ENCODE measurements at regions not wholly inside any gene's neighbourhood (a gene's known extent, or its start where the extent isn't known, plus 50 kb on each side); places are given as distances from the start of the nearest gene placed in this dataset.

GRCh38 chr6:40328986-40329545 lies 258.1 kb downstream of the LRFN2 start:
- H3K9ac ChIP-seq (ENCODE audit: low read length) = no peak overlapping the region
- H3K27ac ChIP-seq (ENCODE audit: low read length) = no peak overlapping the region
- peaks cover 47% of the 10 kb centered on the region for H3K27me3 ChIP-seq (ENCODE audit: low read depth, low read length)
- peaks cover 15% of the 10 kb centered on the region for H3K4me1 ChIP-seq (ENCODE audit: low read length)
- no peaks in the 10 kb centered on the region for H3K9me3 ChIP-seq (ENCODE audit: insufficient read depth, low read length)
- no peak overlapping the region for H2AFZ ChIP-seq (ENCODE audit: low read depth, low read length)
- H4K20me1 ChIP-seq (ENCODE audit: insufficient read depth, low read length) = no peaks in the 10 kb centered on the region
- H3K4me2 ChIP-seq (ENCODE audit: low read length) = no peak overlapping the region
- no peaks in the 10 kb centered on the region for H3K36me3 ChIP-seq (replicated peaks; ENCODE audit: low read depth, low read length)
- TF ChIP-seq EZH2phosphoT487 (IDR thresholded peaks at IDR 0.05; ENCODE audit: low read depth) = no peak
- no peak overlapping the region for H3K4me3 ChIP-seq (ENCODE audit: low read length)
- H3K79me2 ChIP-seq (ENCODE audit: low read length) = no peaks in the 10 kb centered on the region

GRCh38 chr6:40328386-40328985 lies 258.7 kb downstream of the LRFN2 start:
- no peaks in the 10 kb centered on the region for H4K20me1 ChIP-seq (ENCODE audit: insufficient read depth, low read length)
- no peaks in the 10 kb centered on the region for H3K36me3 ChIP-seq (replicated peaks; ENCODE audit: low read depth, low read length)
- H3K4me3 ChIP-seq (ENCODE audit: low read length) = no peak overlapping the region
- no peaks in the 10 kb centered on the region for H3K79me2 ChIP-seq (ENCODE audit: low read length)
- no peak overlapping the region for H3K9ac ChIP-seq (ENCODE audit: low read length)
- no peak overlapping the region for H3K4me2 ChIP-seq (ENCODE audit: low read length)
- H3K27me3 ChIP-seq (ENCODE audit: low read depth, low read length) = peaks cover 43% of the 10 kb centered on the region
- H3K9me3 ChIP-seq (ENCODE audit: insufficient read depth, low read length) = no peaks in the 10 kb centered on the region
- no peak overlapping the region for H3K27ac ChIP-seq (ENCODE audit: low read length)
- no peak for TF ChIP-seq EZH2phosphoT487 (IDR thresholded peaks at IDR 0.05; ENCODE audit: low read depth)
- TF ChIP-seq CTCF (IDR thresholded peaks at IDR 0.05; ENCODE audit: low read depth, low read length) = peak; percentile 96
- no peak overlapping the region for H2AFZ ChIP-seq (ENCODE audit: low read depth, low read length)
- peaks cover 15% of the 10 kb centered on the region for H3K4me1 ChIP-seq (ENCODE audit: low read length)

GRCh38 chr6:40326714-40327421 lies 260.3 kb downstream of the LRFN2 start:
- Histone ChIP-seq H4K20me1 (ENCODE audit: insufficient read depth, low read length) (no peaks in the 10 kb centered on the region), H3K79me2 (ENCODE audit: low read length) (no peaks in the 10 kb centered on the region), H3K9me3 (ENCODE audit: insufficient read depth, low read length) (no peaks in the 10 kb centered on the region), H3K9ac (ENCODE audit: low read length) (no peak overlapping the region), H3K36me3 (replicated peaks; ENCODE audit: low read depth, low read length) (no peaks in the 10 kb centered on the region), H2AFZ (ENCODE audit: low read depth, low read length) (no peak overlapping the region), H3K4me2 (ENCODE audit: low read length) (no peak overlapping the region), H3K27me3 (ENCODE audit: low read depth, low read length) (peaks cover 34% of the 10 kb centered on the region), H3K4me1 (ENCODE audit: low read length) (peaks cover 15% of the 10 kb centered on the region), H3K27ac (ENCODE audit: low read length) (no peak overlapping the region), H3K4me3 (ENCODE audit: low read length) (no peak overlapping the region)
- no peak for TF ChIP-seq CTCF (IDR thresholded peaks at IDR 0.05; ENCODE audit: low read depth, low read length)
- no peak for TF ChIP-seq EZH2phosphoT487 (IDR thresholded peaks at IDR 0.05; ENCODE audit: low read depth)

DNA sequence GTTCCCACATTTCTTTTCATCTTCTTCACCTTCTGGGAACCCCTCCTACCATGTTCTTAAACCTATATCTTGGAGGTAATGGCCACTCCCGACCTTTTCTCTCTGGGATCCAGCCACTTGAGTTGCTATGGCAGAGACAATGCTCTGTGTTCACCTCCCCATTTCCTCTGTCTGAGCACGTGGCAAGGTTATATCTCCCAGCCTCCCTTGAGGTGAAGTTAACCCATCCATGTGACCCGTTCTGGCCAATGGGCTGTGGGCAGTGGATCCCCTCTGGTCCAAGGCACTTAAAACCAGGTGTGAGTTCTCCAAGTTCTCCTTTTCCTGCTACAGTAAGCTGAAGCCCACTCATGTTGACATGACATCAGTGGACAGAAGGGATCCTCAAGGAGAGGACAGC lies 261.4 kb downstream of the LRFN2 start:
- Histone ChIP-seq H3K79me2 (ENCODE audit: low read length) (no peaks in the 10 kb centered on the region), H3K4me3 (ENCODE audit: low read length) (no peak overlapping the region), H2AFZ (ENCODE audit: low read depth, low read length) (no peak overlapping the region), H3K27me3 (ENCODE audit: low read depth, low read length) (peaks cover 23% of the 10 kb centered on the region), H3K4me1 (ENCODE audit: low read length) (peaks cover 15% of the 10 kb centered on the region), H3K27ac (ENCODE audit: low read length) (no peak overlapping the region), H3K9me3 (ENCODE audit: insufficient read depth, low read length) (no peaks in the 10 kb centered on the region), H4K20me1 (ENCODE audit: insufficient read depth, low read length) (no peaks in the 10 kb centered on the region), H3K9ac (ENCODE audit: low read length) (no peak overlapping the region), H3K4me2 (ENCODE audit: low read length) (no peak overlapping the region), H3K36me3 (replicated peaks; ENCODE audit: low read depth, low read length) (no peaks in the 10 kb centered on the region)
- TF ChIP-seq CTCF (IDR thresholded peaks at IDR 0.05; ENCODE audit: low read depth, low read length) (no peak), EZH2phosphoT487 (IDR thresholded peaks at IDR 0.05; ENCODE audit: low read depth) (no peak)
